GM19455 (cell line): ENCODE measurements at regions not wholly inside any gene's neighbourhood (a gene's known extent, or its start where the extent isn't known, plus 50 kb on each side); places are given as distances from the start of the nearest gene placed in this dataset.
"Not testable (repeated sequence)": the region's sequence is repeated elsewhere in the genome, so short reads cannot be mapped to it uniquely, and the experiment has no call there.

Source experiments
- ATAC-seq: cut with Tn5 transposase; IDR thresholded peaks from one replicate; pipeline ENCODE4 v1.9.1; 2021; ENCODE audit not compliant: unreplicated experiment

DNA sequence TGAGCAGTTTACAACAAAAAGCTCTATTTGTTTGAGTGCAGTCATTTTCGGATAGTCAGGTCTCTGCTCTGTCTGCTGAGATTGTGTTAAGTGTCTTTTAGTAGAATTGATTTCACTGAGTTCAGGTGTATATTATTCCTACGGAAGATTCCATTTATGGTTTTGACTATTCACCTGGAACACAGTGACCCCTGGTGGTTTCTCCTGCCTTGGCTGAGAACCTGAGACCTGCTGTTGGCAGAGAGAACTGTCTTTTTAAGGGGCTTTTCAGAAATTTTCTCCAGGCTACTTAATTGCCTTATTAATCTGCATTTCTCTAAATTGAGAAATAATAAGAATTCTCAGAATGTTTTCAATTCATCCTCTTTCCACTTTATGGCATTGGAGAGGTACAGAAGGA lies 508.0 kb downstream of the TBC1D32 start:
- no peak for ATAC-seq

DNA sequence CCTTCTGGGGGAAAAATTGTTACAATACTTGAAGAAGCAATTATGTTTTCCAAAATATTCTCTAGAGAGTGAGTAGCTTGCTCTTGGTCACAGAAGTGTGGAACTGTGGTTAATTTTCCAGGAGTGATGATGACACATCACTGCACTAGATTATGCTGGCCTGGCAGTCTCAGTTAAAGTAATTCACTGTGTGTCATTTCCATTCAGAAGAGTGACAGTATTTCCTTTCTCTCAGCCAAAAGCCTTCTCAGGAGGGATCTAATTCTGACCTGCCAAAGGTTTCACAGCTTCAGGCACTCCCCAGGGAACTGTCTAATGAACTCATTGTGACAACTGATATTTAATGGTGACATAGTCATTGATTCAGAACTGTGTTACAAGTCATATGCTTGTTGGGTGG lies 517.5 kb downstream of the TBC1D32 start:
- ATAC-seq, result no peak

DNA sequence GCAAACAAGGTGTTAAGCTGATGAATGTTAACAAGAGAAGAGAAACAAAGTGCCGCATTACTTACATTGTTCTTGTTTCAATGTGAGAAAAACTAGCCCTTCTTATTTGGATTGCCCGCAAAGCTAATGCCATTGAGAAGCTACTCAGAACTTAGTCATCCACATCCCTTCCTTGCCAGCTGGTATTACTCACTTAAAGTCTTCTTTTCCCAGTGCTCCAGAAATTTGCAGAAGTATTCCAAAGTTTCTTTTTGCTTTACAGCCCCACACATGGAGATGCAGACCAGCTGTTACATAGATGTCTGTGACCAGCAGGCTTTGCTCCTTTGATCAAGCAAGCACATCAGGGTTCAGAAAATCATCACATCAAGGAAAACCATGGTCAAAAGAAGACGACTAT lies 529.0 kb downstream of the TBC1D32 start:
- ATAC-seq, result no peak

DNA sequence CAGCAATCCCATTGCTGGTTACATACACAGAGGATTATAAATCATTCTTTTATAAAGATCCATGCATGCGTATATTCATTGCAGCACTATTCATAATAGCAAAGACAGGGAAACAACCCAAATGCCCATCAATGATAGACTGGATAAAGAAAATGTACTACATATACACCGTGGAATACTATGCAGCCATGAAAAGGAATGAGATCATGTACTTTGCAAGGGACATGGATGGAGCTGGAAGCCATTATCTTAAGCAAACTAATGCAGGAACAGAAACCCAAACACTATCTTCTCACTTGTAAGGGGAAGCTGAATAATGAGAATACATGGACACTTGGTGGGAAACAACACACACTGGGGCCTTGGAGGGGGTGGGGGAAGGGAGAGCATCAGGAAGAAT lies 529.7 kb downstream of the TBC1D32 start:
- no peak for ATAC-seq

DNA sequence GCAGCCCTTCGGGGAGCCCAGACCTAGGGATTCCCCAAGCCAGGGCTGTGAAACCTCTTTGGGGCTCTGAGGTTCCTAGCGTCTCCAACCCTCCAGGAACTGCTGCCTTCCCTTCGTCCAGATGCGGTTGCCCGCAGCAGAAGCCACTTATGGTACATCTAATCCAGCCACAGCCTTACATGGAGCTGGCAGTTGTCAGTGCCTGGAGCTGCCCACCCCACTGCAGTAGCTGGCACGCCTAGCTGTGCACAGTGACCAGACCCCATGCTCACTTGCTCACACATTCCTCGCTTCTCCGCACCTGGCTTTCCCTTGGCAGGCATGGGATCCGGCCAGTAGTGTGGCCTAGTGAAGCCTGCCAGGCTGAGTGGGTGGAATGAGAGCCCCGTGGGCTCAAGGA lies 547.6 kb downstream of the TBC1D32 start:
- no peak for ATAC-seq

DNA sequence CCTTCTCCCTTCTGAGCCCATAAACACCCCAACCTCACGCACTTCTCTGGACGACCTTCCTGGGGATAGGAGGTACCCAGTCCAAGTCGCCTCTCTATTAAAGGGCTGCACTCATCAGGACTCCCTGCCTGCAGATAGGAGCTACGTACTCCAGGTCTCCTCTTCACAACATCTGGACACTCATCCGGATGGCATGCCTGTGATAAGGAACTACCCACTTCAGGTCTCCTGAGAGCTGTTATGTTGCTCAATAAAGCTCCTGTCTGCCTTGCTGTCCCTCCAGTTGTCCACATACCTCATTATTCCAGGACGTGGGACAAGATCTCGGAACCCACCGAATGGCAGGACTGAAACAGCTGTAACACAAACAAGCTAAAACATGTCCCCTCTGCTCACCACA lies 548.0 kb downstream of the TBC1D32 start:
- no peak for ATAC-seq

DNA sequence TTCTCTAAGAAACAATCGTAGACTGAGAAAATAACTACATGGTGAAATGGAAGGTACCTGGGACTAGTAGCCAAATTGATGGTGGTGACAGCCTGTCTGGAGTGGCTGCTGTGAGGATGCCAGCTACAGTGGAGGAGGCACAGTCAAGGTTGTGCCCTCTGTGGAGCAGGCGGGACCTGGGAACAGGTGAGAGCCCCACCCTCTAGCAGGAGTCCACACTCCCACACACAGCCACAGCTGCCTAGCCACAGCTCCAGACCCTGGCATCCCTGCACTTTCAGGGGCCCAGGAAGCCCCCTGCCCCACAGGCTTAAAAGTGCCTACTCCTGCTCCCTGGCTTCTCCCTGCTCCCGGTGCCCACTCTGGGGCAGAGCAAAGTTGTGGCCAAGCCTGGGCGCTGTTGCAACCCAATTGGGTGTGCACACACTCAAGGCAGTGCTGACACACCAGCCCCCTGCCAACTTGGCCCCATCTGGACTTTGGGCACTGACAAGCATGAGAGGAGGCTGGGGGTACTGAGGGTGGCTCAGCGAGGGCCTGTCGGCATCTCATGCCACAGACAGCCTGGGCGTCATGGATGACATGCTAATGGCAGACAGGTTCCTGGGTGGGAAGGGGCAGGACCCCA lies 548.7 kb downstream of the TBC1D32 start:
- no peak for ATAC-seq

DNA sequence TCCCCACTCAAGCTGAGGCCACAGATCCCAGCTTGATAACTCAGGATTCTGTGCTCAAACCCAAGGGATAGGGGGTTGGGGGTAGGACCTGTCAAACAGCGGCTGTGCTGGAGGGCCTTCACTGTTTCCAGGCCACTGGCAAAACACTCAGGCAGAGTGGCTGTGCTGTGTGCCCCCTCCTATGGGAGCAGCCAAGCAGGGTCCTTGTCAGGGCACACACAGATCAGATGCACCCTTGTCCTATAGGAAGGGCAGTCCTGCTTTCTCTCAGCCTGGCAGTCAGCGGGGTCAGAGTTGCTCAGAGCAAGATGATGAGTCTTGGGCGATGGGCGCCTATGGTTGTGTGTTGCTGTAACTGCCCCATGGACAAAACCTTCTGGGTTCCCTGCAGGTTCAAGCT lies 554.8 kb downstream of the TBC1D32 start:
- ATAC-seq, result no peak

DNA sequence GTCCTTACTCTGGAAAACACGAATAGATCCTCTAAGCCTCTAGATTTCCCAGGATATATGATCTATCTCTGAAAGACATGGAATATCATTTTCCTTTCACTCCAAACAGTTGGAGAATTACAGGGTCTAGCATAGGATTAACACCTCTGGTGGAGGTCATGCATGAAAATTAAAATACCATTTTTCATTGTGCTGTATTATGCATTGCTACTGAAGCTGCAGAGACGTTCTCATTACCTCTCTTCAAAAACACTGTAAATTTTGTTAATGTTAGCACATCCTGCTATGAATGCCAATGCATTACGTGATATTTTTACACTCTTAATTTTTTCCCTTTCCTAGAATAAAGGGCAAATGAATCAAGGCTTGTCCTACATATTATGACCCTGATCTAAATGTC lies 558.6 kb downstream of the TBC1D32 start:
- ATAC-seq, result no peak

DNA sequence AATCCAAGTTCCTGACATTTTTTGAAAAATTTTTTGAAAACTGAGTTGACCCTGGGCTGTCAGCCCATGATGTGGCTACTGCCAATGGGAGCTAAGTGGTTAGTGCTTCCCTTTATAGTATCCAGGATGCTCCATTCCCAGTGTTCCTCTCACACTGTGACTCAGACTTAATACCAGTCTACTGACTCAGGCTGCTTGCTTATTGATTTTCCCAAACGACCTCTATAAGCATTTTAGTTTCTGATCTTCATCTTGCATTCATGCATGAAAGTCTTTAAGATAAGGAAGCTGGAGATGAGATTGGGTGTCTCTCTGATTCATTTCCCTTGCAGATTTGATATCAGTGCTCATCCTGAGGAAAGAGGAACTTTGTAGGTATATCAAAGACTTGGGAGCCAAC lies 560.0 kb downstream of the TBC1D32 start:
- no peak for ATAC-seq

DNA sequence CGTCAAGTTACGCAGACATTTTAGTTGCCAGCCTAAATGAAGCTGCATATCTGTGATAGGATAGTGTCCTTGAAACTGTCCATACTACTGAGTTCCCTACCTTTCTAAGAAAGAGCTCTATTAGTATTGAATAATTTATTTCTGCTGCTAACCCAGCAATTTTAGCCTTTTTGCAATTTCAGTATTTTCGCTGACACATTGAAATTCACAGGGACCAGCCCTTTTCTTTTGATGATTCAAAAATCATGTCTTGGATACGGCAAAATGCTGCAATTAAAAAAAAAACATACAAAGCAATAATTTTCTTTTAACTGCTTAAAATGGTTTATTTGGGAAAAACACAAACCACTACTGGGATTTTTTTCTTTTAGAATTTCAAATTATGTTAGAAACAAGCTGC lies 563.3 kb downstream of the TBC1D32 start:
- no peak for ATAC-seq

DNA sequence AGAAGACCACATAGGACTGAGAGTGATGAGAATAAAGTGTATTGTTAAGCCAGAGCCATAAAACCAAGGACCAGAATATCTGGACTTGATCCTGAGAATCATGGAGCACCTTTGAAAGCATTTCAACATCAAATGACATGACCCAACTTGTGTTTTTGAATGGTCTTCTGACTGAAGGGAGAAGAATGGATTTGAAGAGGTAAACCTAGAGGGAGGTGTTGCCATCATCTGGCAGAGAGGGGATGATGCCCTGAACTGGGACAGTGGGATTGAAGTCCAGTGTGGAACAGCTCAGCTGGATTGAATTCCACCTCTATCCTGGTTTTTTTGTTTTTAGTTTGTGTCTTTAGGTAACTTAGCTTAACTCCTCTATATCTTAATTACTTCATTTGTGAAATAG lies 570.0 kb downstream of the TBC1D32 start:
- ATAC-seq, result no peak

DNA sequence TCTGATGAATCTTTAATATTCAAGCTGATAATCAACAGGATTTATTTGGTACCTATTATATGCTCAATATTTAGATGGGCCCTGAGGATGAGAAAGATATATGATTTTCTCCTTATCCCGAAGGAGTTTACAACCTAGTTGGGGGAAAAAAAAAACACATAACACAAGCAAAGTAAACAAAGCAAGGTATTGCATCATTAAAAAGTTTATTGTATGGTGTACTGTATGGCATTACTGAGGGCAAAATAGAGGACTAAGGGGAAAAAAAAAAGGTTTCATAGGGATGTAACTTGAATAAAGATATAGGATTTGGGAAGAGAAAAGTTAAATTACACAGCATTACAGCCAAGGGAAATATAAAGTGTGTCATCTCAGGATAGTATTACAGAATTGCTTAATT lies 574.7 kb downstream of the TBC1D32 start:
- no peak for ATAC-seq

DNA sequence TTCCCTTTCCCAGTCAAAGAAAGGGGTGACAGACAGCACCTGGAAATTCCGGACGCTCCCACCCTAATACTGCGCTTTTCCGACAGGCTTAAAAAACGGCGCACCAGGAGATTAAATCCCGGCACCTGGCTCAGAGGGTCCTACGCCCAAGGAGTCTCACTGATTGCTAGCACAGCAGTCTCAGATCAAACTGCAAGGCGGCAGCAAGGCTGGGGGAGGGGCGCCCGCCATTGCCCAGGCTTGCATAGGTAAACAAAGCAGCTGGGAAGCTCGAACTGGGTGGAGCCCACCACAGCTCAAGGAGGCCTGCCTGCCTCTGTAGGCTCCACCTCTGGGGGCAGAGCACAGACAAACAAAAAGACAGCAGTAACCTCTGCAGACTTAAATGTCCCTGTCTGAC lies 585.7 kb downstream of the TBC1D32 start:
- ATAC-seq, result not testable (repeated sequence)

DNA sequence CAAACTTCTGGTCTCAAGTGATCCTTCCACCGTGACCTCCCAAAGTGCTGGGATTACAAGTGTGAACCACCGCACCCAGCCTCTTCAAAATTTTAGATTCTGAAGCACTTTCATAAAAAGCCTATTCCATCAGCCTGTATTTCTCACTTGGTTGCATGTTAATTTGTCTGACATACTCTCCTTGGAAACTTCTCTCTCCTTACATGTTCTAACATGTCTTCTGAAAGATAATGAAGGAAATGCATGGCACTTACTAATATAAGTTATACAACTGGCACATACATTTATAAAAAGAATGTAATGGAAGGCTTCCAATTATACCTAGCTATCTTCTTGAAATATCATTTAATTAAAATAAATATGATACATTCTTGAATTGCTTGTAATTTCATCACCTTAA lies 597.5 kb downstream of the TBC1D32 start:
- no peak for ATAC-seq

DNA sequence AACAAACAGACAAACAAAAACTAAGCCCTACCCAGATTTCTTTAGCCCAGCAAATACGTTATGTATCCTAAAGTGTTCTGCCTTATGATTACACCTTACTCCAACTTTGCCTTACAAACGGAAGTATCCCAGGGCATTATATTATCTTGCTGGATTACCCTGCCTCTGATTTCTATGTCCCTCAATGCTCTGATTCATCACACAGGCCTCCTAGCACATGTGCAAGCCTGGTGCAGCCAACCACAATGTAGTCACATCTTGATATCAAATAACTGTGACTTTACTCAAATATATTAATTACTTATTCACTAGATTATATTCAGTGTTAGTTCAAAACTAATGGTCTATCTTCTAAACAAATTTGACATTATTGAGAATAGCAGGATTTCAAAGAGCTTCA lies 598.6 kb downstream of the TBC1D32 start:
- no peak for ATAC-seq

DNA sequence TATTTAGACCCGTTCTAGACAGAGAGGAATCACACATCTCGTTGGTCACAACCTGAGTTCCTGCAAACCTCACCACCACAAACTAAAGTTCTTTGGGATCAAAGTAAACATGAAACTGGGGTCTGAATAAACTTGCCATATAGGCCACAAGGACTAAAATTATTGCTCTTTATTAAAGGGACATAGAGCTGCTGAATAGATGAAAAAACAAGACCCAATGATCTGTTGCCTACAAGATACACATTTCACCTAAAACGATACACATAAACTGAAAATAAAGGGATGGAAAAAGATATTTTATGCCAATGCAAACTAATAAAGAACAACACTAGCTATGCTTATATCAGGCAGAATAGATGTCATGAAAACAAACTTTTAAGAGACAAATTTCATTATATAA lies 623.0 kb downstream of the TBC1D32 start:
- ATAC-seq, result no peak

DNA sequence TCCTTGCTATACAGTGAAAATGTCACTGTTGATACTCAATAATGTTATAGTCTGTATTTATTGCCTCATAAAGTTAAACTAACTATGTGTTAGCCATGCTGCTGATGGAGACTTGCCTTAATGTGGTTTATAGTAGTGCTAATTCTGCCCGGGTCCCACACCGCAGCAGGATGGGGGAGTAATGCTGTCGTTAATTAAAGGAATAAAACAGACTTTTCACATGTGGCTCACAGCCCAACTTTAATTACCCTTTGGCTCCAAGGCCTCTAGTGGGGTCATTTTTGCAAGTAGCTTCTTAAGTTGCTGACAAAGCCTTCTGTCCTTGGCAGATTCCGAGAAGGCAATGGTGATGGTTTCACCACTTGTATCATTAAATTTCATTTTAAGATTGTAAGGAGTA lies 634.3 kb downstream of the TBC1D32 start:
- no peak for ATAC-seq

DNA sequence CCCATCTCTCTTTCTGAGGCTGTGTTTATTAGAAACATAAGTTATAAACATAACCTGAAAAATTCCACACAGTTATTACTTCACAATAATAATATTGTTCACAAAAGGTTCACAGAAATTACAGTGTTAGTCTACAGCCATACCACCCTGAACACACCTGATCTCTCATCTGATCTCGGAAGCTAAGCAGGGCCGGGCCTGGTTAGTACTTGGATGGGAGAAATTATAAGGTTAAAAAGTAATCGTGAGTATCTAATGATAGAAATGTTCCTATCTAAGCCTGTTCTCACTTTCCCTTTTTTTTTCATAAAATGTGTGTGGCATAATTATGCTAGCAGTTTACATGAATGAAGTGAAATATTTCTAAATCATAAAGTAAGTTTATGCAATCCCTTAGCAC lies 647.8 kb downstream of the TBC1D32 start:
- ATAC-seq, result no peak

DNA sequence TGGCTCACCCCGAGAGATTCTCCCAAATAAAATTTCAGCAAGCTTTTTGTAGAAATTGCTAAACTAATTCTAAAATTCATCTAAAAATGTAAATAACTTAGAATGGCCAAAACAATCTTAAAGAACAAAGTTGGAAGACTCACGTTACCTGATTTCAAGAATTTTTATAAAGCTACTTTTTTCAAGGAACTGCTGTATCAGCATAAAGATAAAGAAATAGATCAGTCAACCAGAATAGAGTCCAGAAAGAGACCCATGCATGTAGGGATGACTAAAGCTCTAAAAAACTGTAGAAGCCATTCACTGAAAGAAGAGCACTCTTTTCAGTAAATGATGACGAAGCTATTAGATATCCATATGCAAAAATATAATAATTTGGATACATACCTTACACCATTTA lies 652.1 kb downstream of the TBC1D32 start:
- ATAC-seq, result no peak

DNA sequence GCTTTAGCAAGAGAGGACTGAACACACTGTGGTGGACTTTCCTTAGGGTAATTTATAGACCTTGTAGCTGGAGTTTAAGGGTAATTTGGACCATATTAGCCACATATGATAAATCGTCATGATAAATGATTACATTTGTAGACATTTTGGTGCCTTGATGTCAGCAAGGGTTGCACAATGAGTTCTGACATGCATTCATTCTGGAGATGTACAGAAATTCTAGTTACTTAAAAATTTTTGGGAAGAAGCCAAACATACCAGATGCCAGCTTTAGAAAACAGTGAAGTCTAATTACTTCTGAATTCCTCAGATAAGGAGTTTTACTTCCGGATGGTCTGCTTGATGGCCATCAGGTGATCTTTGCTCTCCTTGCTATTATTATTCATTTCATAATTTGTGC lies 653.1 kb downstream of the TBC1D32 start:
- no peak for ATAC-seq

DNA sequence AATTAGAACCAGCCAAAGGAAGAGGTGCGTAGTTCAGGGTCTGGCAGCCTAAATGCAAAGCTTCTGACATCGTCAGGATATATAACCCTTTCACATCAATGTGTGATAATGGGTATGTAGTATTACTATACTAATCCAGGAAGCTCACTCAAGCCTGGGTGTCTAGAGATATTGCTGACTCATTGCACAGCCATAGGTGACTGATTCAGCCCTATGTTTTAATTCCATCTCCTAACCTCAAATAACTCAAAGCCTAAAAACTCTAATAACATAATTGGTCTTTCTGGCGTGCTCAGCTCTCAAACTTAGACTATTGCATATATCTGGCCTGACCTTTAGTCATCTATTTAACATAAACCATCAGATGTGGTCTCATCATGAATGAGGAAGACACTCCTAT lies 658.4 kb downstream of the TBC1D32 start:
- ATAC-seq, result no peak

DNA sequence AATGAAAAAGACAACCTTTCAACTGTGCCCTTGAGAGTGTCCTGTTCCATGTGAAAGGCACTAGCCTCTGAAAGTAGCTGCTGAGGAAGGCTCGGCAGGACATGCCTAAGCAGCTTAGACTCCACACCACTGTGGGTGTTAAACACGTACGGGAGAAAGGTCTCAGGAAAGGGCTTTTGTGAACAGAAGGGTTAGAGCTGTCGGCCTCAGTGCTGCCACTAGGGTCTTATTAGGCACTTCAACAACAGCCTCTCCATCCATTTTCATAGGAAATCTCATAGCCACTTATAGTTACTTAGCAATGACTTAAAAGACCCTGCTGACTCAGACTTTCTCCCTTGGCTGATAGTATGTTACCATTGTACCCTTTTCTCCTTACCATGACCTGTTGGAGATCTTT lies 662.8 kb downstream of the TBC1D32 start:
- no peak for ATAC-seq

DNA sequence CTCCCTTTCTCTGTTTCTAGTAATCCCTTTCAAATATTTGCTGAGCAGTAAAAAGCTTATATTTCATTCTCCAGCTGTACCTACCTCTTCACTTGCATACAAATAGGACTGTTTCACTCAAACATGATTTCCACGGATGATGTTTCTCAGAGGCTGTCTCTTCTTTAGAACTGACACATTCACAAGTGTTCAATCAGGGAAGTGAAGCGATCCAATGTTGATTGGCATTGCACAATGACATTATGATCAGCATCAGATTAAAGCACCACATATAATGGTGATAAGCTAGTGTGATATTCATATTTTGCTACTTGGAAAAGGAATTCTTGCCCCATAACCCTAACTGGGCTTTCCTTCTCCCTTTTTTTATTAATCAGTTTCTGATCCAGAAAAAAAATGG lies 681.8 kb downstream of the TBC1D32 start:
- no peak for ATAC-seq
